HEK293 (cell line): ENCODE measurements at regions not wholly inside any gene's neighbourhood (a gene's known extent, or its start where the extent isn't known, plus 50 kb on each side); places are given as distances from the start of the nearest gene placed in this dataset.

Experiments
- CTCF ChIA-PET: fragments of 350-600 bp; formaldehyde crosslinking; extraction: SDS; loops from one replicate; lab custom pipeline; 2021; ENCODE audit warnings: antibody characterized with exemption; lab: Yijun Ruan, JAX
- POLR2A ChIA-PET: fragments of 300-600 bp; formaldehyde crosslinking; extraction: SDS; loops from one replicate; lab custom pipeline; 2020; ENCODE audit warnings: antibody characterized with exemption, inconsistent platforms; lab: Yijun Ruan, JAX
- H3K27ac ChIP-seq: fragments of 200-500 bp; sonication (Bioruptor generic); 2 replicates; pipeline ENCODE4 v1.5.1; 2014; ENCODE audit warnings: low read depth, low read length, control low read depth, inconsistent platforms; ENCODE audit errors: extremely low read depth
- H3K36me3 ChIP-seq, 2 experiments: fragments of 200-500 bp in 1 of 2; sonication (Bioruptor generic) in 1 of 2; 1 replicate in 1 of 2; 2 replicates in 1 of 2; pipeline ENCODE4 v1.5.1; 2014 to 2017; ENCODE audit warnings: inconsistent platforms in 2 of 2, low read length in 2 of 2; ENCODE audit not compliant: control insufficient read depth in 2 of 2, insufficient read depth in 1 of 2
- H3K4me1 ChIP-seq: fragments of 200-500 bp; sonication (Bioruptor generic); 2 replicates; pipeline ENCODE4 v1.5.1; 2014; ENCODE audit warnings: mild to moderate bottlenecking, low read length, inconsistent platforms; ENCODE audit not compliant: control insufficient read depth, insufficient read depth
- H3K4me3 ChIP-seq: 2 replicates; pipeline ENCODE4 v1.5.1; 2011; ENCODE audit warnings: low read depth, mild to moderate bottlenecking, control low read depth, low read length, moderate library complexity
- H3K9me3 ChIP-seq: fragments of 200-500 bp; sonication (Bioruptor generic); 2 replicates; pipeline ENCODE4 v1.5.1; 2014; ENCODE audit warnings: low read depth, low read length, inconsistent platforms; ENCODE audit not compliant: control insufficient read depth, insufficient read depth
- MZF1 ChIP-seq: fragments of 450-650 bp; formaldehyde crosslinking; IDR thresholded peaks from 2 replicates; pipeline ENCODE4 v1.5.1; 2017; ENCODE audit warnings: missing biosample characterization, missing genetic modification characterization, borderline replicate concordance
- OSR2 ChIP-seq: fragments of 450-650 bp; formaldehyde crosslinking; IDR thresholded peaks from 2 replicates; pipeline ENCODE4 v1.5.1; 2016; ENCODE audit warnings: missing biosample characterization, missing genetic modification characterization
- OVOL3 ChIP-seq: fragments of 450-650 bp; formaldehyde crosslinking; IDR thresholded peaks from 2 replicates; pipeline ENCODE4 v1.5.1; 2016; ENCODE audit warnings: missing biosample characterization, missing genetic modification characterization
- RBAK ChIP-seq: fragments of 450-650 bp; formaldehyde crosslinking; IDR thresholded peaks from 2 replicates; pipeline ENCODE4 v1.5.1; 2016; ENCODE audit warnings: missing biosample characterization, missing genetic modification characterization
- ZFP69B ChIP-seq: fragments of 450-650 bp; formaldehyde crosslinking; IDR thresholded peaks from 2 replicates; pipeline ENCODE4 v1.5.1; 2016; ENCODE audit warnings: missing biosample characterization, missing genetic modification characterization
- ZNF138 ChIP-seq: fragments of 450-650 bp; formaldehyde crosslinking; IDR thresholded peaks from 2 replicates; pipeline ENCODE4 v1.5.1; 2016; ENCODE audit warnings: missing biosample characterization, missing genetic modification characterization, borderline replicate concordance
- ZNF2 ChIP-seq: fragments of 450-650 bp; formaldehyde crosslinking; IDR thresholded peaks from 2 replicates; pipeline ENCODE4 v1.5.1; 2016; ENCODE audit warnings: missing biosample characterization, missing genetic modification characterization
- ZNF311 ChIP-seq: fragments of 450-650 bp; formaldehyde crosslinking; IDR thresholded peaks from 2 replicates; pipeline ENCODE4 v1.5.1; 2017; ENCODE audit warnings: missing biosample characterization, missing genetic modification characterization, borderline replicate concordance
- ZNF350 ChIP-seq: fragments of 450-650 bp; formaldehyde crosslinking; IDR thresholded peaks from 2 replicates; pipeline ENCODE4 v1.5.0; 2017; ENCODE audit warnings: missing biosample characterization, mild to moderate bottlenecking, missing genetic modification characterization
- ZNF37A ChIP-seq: fragments of 450-650 bp; IDR thresholded peaks from 2 replicates; pipeline ENCODE4 v1.5.1; 2018; ENCODE audit warnings: missing biosample characterization, missing genetic modification characterization
- ZNF423 ChIP-seq: fragments of 450-650 bp; formaldehyde crosslinking; IDR thresholded peaks from 2 replicates; pipeline ENCODE4 v1.5.1; 2016; ENCODE audit warnings: missing biosample characterization, missing genetic modification characterization
- ZNF548 ChIP-seq: fragments of 450-650 bp; formaldehyde crosslinking; IDR thresholded peaks from 2 replicates; pipeline ENCODE4 v1.5.1; 2016; ENCODE audit warnings: missing biosample characterization, missing genetic modification characterization
- ZNF585B ChIP-seq: fragments of 450-650 bp; formaldehyde crosslinking; IDR thresholded peaks from 2 replicates; pipeline ENCODE4 v1.5.1; 2016; ENCODE audit warnings: missing biosample characterization, missing genetic modification characterization
- ZNF621 ChIP-seq: fragments of 450-650 bp; formaldehyde crosslinking; IDR thresholded peaks from 2 replicates; pipeline ENCODE4 v1.5.1; 2017; ENCODE audit warnings: missing biosample characterization, missing genetic modification characterization
- ZNF624 ChIP-seq: fragments of 450-650 bp; formaldehyde crosslinking; IDR thresholded peaks from 2 replicates; pipeline ENCODE4 v1.5.1; 2017; ENCODE audit warnings: missing biosample characterization, missing genetic modification characterization
- ZNF629 ChIP-seq: fragments of 450-650 bp; formaldehyde crosslinking; IDR thresholded peaks from 2 replicates; pipeline ENCODE4 v1.5.1; 2017; ENCODE audit warnings: missing biosample characterization, missing genetic modification characterization
- ZNF670 ChIP-seq: fragments of 450-650 bp; formaldehyde crosslinking; IDR thresholded peaks from 2 replicates; pipeline ENCODE4 v1.5.1; 2016; ENCODE audit warnings: missing biosample characterization, missing genetic modification characterization, low read depth
- ZNF791 ChIP-seq: fragments of 450-650 bp; formaldehyde crosslinking; IDR thresholded peaks from 2 replicates; pipeline ENCODE4 v1.5.1; 2016; ENCODE audit warnings: missing biosample characterization, missing genetic modification characterization
- TF ChIP-seq, protein P1 (sequence below): fragments of 450-650 bp; formaldehyde crosslinking; IDR thresholded peaks from 2 replicates; pipeline ENCODE4 v1.5.1; 2016; ENCODE audit warnings: missing biosample characterization, missing genetic modification characterization, low read depth
- TF ChIP-seq, protein P2 (sequence below): fragments of 450-650 bp; formaldehyde crosslinking; IDR thresholded peaks from 2 replicates; pipeline ENCODE4 v1.5.1; 2016; ENCODE audit warnings: missing biosample characterization, missing genetic modification characterization
- TF ChIP-seq, protein P3 (sequence below): fragments of 450-650 bp; formaldehyde crosslinking; optimal IDR thresholded peaks from 2 replicates; pipeline ENCODE3; 2016; ENCODE audit warnings: missing biosample characterization, mild to moderate bottlenecking, missing genetic modification characterization
- TF ChIP-seq, protein P4 (sequence below): fragments of 450-650 bp; formaldehyde crosslinking; IDR thresholded peaks from 2 replicates; pipeline ENCODE4 v1.5.1; 2016; ENCODE audit warnings: missing biosample characterization, missing genetic modification characterization
- TF ChIP-seq, protein P5 (sequence below): fragments of 450-650 bp; formaldehyde crosslinking; IDR thresholded peaks from 2 replicates; pipeline ENCODE4 v1.5.1; 2016; ENCODE audit warnings: missing biosample characterization, missing genetic modification characterization, low read depth

DNA sequence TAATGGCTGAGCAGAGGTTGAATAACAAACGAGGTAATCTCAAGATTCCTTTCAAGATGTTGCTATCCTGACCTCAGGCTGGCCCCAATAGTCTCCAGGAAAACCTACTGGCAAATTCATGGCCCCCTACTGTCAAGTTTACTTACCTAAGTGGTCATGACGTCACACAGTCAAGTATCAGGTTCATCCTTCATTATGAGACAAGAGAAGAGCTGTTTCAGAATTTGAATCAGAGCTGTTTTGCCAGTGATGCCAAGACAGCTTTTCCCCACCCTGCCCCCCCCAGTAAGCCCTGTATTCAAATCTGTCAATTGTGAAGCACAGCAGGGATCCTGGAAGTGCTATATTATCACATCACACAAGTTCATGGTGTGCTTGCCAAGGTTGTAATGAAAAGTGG lies 509.6 kb downstream of the NOVA1 start:
- no peaks in the 10 kb centered on the region for H3K4me1 ChIP-seq
- H3K36me3 ChIP-seq = no peaks in the 10 kb centered on the region
- CTCF ChIA-PET = interaction anchor here (0.6 kb wide), 1 partner anchor 1366 kb away, joined by 3 read pairs; no protein-coding TSS in a partner anchor
- H3K9me3 ChIP-seq = no peaks in the 10 kb centered on the region
- POLR2A ChIA-PET = no interaction called here
- TF ChIP-seq ZNF621 = no peak
- TF ChIP-seq ZNF629 (tag by site-specific recombination) = 0 out of 2 replicates have a peak, but pooled peaks have one; percentile 29
- TF ChIP-seq, protein P1, sequence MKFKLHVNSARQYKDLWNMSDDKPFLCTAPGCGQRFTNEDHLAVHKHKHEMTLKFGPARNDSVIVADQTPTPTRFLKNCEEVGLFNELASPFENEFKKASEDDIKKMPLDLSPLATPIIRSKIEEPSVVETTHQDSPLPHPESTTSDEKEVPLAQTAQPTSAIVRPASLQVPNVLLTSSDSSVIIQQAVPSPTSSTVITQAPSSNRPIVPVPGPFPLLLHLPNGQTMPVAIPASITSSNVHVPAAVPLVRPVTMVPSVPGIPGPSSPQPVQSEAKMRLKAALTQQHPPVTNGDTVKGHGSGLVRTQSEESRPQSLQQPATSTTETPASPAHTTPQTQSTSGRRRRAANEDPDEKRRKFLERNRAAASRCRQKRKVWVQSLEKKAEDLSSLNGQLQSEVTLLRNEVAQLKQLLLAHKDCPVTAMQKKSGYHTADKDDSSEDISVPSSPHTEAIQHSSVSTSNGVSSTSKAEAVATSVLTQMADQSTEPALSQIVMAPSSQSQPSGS (tag by site-specific recombination) = 0 out of 2 replicates have a peak, but pooled peaks have one; percentile 17
- no peak overlapping the region for H3K27ac ChIP-seq
- no peak overlapping the region for H3K4me3 ChIP-seq

DNA sequence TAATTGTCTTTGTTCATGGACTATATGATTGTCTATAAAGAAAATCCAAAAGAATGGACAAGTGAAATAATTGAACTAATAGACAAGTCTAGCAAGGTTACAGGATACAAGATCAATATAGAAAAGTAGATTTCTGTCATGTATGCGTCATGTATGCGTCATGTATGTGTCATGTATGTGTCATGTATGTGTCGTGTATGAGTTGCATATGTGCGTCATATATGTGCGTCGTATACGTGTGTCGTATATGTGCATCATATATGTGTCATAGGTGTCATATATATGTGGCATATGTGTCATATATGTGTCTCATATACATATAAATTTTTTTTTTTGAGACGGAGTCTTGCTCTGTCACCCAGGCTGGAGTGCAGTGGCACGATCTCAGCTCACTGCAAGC lies 516.8 kb downstream of the NOVA1 start:
- H3K9me3 ChIP-seq = no peaks in the 10 kb centered on the region
- ChIA-PET POLR2A (no interaction called here), CTCF (no interaction called here)
- TF ChIP-seq ZNF791 (tag by site-specific recombination) = no peak
- no peak for TF ChIP-seq MZF1 (tag by site-specific recombination)
- TF ChIP-seq ZNF311 (tag by site-specific recombination) = no peak
- TF ChIP-seq RBAK = no peak
- TF ChIP-seq ZNF670 (tag by site-specific recombination) = no peak
- TF ChIP-seq, protein P2, sequence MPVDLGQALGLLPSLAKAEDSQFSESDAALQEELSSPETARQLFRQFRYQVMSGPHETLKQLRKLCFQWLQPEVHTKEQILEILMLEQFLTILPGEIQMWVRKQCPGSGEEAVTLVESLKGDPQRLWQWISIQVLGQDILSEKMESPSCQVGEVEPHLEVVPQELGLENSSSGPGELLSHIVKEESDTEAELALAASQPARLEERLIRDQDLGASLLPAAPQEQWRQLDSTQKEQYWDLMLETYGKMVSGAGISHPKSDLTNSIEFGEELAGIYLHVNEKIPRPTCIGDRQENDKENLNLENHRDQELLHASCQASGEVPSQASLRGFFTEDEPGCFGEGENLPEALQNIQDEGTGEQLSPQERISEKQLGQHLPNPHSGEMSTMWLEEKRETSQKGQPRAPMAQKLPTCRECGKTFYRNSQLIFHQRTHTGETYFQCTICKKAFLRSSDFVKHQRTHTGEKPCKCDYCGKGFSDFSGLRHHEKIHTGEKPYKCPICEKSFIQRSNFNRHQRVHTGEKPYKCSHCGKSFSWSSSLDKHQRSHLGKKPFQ (tag by site-specific recombination) = no peak
- TF ChIP-seq, protein P3, sequence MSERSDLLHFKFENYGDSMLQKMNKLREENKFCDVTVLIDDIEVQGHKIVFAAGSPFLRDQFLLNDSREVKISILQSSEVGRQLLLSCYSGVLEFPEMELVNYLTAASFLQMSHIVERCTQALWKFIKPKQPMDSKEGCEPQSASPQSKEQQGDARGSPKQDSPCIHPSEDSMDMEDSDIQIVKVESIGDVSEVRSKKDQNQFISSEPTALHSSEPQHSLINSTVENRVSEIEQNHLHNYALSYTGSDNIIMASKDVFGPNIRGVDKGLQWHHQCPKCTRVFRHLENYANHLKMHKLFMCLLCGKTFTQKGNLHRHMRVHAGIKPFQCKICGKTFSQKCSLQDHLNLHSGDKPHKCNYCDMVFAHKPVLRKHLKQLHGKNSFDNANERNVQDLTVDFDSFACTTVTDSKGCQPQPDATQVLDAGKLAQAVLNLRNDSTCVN (tag by site-specific recombination) = no peak
- TF ChIP-seq ZNF624 (tag by site-specific recombination) = no peak
- no peak for TF ChIP-seq ZNF423 (tag by site-specific recombination)
- TF ChIP-seq ZNF621 = no peak
- no peak overlapping the region for H3K27ac ChIP-seq
- no peaks in the 10 kb centered on the region for H3K4me1 ChIP-seq
- H3K4me3 ChIP-seq = no peak overlapping the region
- H3K36me3 ChIP-seq = no peaks in the 10 kb centered on the region

DNA sequence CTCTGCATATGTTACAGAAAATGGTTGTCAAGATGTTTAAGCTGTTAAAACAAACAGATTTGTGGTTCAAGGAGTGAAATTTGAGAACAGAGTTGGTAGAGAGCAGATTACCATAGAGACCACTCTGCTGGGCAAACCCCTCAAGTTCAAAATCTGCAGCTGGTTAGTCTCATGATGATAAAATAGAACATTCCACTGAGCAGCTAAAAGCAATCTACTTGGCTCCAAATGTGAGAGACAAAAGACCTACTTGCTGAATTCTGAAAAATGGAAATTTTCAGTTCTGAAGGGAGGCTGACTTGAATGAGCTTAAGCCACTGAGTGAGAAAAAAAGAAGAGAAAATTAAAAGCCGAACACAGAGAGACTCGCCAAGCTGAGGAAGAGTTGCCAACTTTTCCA lies 519.3 kb downstream of the NOVA1 start:
- CTCF ChIA-PET = interaction anchor here (0.7 kb wide), 1 partner anchor 430 kb away, joined by 5 read pairs; no protein-coding TSS in a partner anchor
- Histone ChIP-seq H3K4me1 (no peaks in the 10 kb centered on the region), H3K4me3 (no peak overlapping the region), H3K36me3 (no peaks in the 10 kb centered on the region), H3K9me3 (no peaks in the 10 kb centered on the region)
- TF ChIP-seq ZNF350 (tag by site-specific recombination) (no peak), ZNF548 (no peak), ZNF138 (no peak), ZNF2 (no peak), ZNF37A (tag by site-specific recombination) (no peak), OVOL3 (tag by site-specific recombination) (no peak), OSR2 (tag by site-specific recombination) (no peak), ZFP69B (tag by site-specific recombination) (no peak), ZNF585B (tag by site-specific recombination) (no peak)
- TF ChIP-seq, protein P4, sequence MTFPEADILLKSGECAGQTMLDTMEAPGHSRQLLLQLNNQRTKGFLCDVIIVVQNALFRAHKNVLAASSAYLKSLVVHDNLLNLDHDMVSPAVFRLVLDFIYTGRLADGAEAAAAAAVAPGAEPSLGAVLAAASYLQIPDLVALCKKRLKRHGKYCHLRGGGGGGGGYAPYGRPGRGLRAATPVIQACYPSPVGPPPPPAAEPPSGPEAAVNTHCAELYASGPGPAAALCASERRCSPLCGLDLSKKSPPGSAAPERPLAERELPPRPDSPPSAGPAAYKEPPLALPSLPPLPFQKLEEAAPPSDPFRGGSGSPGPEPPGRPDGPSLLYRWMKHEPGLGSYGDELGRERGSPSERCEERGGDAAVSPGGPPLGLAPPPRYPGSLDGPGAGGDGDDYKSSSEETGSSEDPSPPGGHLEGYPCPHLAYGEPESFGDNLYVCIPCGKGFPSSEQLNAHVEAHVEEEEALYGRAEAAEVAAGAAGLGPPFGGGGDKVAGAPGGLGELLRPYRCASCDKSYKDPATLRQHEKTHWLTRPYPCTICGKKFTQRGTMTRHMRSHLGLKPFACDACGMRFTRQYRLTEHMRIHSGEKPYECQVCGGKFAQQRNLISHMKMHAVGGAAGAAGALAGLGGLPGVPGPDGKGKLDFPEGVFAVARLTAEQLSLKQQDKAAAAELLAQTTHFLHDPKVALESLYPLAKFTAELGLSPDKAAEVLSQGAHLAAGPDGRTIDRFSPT = no peak
- TF ChIP-seq, protein P5, sequence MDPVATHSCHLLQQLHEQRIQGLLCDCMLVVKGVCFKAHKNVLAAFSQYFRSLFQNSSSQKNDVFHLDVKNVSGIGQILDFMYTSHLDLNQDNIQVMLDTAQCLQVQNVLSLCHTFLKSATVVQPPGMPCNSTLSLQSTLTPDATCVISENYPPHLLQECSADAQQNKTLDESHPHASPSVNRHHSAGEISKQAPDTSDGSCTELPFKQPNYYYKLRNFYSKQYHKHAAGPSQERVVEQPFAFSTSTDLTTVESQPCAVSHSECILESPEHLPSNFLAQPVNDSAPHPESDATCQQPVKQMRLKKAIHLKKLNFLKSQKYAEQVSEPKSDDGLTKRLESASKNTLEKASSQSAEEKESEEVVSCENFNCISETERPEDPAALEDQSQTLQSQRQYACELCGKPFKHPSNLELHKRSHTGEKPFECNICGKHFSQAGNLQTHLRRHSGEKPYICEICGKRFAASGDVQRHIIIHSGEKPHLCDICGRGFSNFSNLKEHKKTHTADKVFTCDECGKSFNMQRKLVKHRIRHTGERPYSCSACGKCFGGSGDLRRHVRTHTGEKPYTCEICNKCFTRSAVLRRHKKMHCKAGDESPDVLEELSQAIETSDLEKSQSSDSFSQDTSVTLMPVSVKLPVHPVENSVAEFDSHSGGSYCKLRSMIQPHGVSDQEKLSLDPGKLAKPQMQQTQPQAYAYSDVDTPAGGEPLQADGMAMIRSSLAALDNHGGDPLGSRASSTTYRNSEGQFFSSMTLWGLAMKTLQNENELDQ (tag by site-specific recombination) = no peak
- TF ChIP-seq, all 188 proteins: peak for 0
- POLR2A ChIA-PET = no interaction called here
- no peak overlapping the region for H3K27ac ChIP-seq
